Neural progenitor cell (in vitro differentiated cells): ENCODE measurements at regions not wholly inside any gene's neighbourhood (a gene's known extent, or its start where the extent isn't known, plus 50 kb on each side); places are given as distances from the start of the nearest gene placed in this dataset.

Experiments
- CTCF ChIP-seq: fragments of 200-600 bp; sonication (generic); IDR thresholded peaks from 2 replicates; pipeline ENCODE4 v1.5.1; 2017; ENCODE audit warnings: antibody characterized with exemption, mild to moderate bottlenecking
- EZH2 ChIP-seq: fragments of 200-600 bp; sonication (generic); IDR thresholded peaks from 2 replicates; pipeline ENCODE4 v1.6.1; 2017; ENCODE audit warnings: antibody characterized with exemption, mild to moderate bottlenecking, moderate library complexity

- TF ChIP-seq CTCF (no peak), EZH2 (no peak)
Observed at GRCh38 chr5:99878830-99879229, 656.3 kb upstream of the FAM174A start.
